GM18868 (cell line): ENCODE measurements at regions not wholly inside any gene's neighbourhood (a gene's known extent, or its start where the extent isn't known, plus 50 kb on each side); places are given as distances from the start of the nearest gene placed in this dataset.

Source experiments
- ATAC-seq: cut with Tn5 transposase; IDR thresholded peaks from one replicate; pipeline ENCODE4 v1.9.1; 2021; ENCODE audit warnings: mild to moderate bottlenecking, moderate library complexity; ENCODE audit not compliant: unreplicated experiment

DNA sequence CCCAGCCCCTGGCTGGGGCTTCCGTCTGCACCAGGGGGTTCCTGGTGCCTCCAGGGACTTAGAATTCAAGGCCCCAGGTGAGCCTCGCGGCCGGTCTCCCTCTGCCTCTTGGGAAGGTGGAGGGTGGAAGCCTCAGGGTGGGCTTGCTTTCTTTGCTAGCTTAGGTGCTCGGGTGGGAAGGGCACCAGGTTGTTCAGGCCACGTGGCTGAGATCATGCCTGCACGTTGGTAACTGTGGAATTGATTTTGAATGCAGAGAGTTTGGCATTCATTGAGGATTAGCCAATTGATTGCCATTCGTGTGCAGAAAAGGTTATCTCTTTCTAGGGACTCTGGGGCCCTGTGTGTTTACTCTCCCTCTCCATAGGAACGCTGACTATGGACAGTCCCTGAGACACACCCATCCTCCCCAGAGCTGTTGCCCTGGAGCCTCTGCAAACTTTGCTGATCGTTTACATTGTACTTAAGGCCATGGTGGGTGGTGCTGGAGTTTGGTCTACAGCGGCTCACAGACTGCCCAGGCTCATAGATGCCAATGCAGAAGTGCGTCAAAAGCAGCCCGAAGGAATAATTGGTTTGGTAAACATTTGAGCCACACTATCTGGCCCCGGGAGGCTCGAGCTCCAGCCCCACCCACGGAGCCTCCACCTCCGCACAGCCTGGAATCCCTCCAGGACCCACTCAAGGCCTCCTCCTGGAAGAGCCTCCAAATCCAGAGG lies 1457.7 kb downstream of the BRD1 start:
- ATAC-seq = no peak

DNA sequence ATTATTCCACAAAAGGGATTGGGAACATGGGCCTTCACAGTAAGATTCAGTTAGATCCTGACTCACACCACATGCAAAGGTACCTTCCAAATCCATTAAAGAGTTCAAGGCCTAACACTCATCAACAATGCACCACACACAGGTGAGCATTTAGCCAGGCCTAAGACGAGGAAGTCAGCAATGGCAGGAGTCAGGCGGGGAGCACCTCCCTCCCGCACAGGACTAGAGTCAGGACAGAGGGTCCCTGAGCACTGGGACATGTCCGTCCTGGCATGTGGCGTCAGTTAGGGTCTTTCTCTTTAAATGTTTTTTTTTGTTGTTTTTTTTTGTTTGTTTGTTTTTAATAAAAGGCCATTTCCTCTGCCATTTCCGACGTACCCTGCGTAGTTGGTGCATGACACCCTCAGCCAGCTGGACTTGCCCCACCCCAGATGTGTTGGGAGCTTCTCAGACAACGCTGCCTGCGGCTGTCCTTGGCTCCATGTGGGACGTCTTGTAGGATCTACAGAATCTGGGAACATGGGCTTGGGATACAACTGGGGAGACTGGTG lies 1458.6 kb downstream of the BRD1 start:
- no peak for ATAC-seq

DNA sequence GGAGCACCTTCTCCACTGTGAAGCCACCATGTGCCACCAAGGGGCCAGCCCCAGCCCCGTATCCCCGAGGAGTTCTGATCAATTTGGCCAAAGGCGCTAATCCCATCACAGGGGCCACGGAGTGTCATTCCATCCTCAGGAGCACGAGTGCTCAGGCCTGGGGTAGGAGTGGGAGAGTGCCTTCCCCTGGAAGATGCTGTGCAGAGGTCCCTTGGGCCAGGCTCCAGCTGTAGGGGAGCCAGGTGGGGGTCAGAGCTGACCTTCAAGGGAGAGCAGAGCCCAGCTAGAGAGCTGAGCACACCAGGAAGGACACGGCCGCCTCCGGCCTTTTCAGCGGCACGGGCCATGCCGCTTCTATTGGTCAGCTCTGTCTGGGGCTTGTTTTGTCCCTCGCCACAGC lies 1459.9 kb downstream of the BRD1 start:
- no peak for ATAC-seq

DNA sequence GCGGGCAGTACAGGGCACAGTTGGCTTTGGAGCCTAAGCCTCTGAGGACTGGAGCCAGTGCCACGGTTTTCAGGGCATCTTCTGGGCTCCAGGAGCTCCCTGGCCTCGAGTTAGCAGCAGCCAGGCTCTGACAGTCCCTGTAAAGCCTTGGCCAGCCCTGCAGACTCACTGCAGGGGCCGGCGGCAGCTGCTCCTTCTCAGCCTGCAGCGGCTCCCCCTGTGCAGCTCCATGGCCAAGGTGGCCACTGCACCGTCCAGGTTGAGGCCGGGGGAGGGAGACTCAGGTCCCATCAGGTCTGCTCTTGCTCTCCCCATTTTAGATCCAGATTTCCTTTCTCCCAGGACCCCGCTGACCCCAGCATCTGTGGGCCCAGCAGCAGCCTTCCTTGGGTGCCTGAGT lies 1461.1 kb downstream of the BRD1 start:
- no peak for ATAC-seq

DNA sequence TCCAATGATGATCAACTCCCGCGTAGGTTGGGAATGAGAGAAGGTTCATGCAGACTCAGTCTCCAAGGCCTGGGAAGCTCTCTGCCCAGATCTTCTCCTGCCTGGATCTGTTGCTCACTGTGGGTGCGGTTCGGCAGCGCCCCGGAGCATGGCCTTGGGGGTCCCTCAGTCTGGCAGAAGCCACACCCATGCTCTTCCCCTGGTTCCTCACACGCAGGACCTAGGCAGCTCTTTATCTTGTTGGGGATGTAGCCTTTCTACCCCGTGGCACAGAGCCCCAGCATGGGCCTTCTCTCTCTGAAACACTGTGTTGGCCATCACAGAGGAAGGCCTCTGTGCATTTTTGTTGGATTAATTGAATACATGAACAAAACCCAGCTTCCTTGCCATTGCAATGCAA lies 1461.6 kb downstream of the BRD1 start:
- ATAC-seq = no peak

DNA sequence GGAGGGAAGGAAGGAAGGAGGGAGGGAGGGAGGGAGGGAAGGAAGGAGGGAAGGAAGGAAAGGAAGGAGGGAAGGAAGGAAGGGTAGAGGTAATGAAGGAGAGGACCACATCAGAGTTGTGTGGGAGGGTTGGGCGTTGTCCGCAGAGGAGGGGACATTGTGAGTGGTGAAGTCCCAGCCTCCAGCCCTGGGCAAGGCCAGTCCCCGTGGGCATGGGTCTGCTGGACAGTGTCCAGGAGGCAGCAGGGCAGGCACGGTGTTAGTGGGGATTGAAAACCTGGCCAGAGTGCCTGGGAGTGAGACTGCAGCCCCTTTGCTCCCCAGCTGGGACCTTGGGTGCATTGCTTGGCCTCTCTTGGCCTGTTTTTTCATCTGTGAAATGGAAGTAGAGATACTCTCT lies 1462.3 kb downstream of the BRD1 start:
- no peak for ATAC-seq

DNA sequence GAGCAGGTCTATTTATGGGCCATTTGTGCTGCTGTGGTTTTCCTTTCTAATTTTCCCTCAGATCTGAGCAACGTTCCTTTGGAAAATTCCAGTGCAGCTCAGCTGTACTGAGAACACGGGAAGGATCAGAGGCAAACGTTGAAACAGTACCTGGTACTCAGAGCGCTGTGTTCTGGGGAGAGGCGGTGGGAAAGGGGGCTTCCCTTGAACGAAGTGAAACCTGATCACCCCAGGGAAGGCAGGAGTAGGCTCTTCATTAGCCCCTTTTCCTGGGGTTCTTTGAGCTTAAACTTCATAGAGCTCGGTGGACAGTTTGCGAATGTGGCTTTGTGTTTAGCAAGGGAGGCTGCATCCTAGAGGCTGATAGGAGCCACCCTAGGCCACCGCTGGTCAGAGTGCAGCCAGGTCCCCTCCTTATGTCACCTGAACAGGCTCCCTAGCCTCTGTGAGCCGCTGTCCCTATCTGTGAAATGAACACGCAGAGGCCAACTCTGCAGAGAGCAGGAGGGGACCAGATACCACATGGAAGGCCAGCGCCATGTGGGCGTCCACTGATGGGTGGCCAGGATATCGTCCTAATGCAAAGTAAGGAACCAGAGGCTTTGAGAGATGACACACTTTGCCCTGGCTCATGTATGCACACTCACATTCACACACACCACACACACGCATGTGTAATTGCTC lies 1464.8 kb downstream of the BRD1 start:
- no peak for ATAC-seq

DNA sequence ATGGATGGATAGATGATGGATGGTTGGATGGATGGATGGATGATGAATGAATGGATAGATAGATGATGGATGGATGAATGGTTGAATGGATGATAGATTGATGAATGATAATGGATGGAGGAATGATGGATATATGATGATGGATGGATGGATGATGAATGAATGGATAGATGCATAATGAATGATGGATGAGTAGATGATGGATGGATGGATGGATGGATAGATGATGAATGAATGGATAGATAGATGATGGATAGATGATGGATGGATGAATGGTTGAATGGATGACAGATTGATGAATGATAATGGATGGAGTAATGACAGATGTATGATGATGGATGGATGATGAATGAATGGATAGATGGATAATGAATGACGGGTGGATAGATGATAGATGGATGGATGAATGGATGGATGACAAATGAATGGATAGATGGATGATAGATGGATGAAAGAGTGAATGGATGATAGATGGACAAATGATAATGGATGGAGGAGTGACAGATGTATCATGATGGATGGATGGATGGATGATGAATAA lies 1466.5 kb downstream of the BRD1 start:
- no peak for ATAC-seq

DNA sequence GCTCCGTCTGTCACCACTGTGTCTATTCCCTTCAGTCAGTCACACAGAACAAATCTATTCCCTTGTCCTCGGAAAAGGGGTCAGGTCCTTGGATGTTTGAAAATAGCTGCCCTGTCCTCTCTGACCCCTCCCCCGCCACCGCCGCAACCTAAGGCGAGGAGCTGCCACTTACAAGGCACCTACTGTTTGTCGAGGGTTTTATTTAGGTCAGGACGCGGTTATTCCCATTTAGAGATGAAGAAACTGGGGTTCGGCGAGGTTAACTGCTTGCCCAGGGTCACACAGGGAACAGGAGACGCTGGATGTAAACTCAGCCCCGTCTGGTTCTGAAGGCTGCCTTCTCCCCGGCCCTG lies 1468.1 kb downstream of the BRD1 start:
- ATAC-seq = no peak

DNA sequence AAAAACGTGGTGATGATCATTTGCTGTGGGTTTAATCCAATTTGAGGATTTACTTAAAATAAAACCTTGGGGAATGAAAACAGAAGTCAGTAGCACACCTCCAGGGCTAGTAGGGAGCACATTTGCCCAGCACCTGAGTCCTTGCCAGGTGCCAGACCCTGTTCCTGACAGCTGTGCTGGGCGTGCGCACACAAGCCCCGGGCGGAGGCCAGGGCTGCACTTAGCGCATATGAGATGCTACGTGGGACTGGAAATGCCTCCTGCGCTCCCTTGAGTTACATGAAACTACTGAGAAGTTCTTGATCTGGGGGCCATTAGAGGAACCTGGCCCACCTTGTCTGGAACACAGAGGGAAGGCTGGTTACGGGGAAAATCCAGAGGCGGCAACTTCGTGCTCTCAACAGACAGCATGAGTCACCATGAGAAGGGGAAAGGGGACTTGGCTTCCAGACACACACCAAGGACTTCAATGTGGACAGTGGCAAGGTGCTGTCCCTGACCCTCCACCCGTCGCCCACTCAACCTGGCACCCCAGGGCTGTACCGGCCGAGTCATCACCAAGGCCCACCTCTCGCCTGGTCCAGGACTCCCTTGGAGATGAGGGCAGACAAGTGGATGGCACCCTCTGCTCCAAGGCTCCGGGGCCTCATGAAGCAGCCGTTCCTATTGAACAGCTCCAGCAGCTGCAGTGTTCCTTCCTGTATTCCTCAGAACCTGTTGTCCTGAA lies 1468.6 kb downstream of the BRD1 start:
- ATAC-seq = no peak

DNA sequence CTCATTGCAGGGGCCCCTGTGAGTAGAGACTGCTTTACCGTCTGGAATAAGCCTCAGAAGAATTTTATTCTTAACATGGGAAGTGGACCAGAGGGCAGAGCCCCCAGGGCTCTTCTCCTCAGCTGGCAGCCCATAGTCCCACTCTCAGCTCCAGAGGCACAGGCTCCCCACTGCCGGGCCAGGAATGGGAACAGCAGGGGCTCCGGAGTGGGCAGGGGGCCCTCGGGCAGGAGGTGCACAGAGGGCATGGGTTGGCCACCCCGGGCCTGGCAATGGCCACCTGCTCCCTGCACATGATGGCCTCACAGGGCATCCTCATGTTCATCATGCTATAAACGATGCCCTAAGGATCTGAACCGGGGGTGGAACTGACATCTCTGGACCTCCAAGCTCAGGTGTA lies 1469.7 kb downstream of the BRD1 start:
- no peak for ATAC-seq

DNA sequence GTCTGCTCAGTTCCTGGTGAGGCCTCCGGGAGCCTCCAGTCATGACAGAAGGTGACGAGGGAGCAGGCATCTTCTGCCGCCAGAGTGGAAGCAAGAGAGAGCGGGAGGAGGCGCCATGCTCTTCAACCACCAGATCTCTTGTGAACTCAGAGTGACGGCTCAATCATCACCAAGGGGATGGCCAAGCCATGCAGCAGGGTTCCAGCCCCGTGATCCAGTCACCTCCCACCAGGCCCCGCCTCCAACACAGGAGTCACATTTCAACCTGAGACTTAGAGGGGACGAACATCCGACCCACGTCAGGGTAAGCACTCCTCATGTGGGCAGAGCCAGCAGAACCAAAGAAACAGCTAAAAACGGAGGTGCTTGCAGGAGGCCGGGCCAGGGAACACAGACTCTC lies 1470.5 kb downstream of the BRD1 start:
- no peak for ATAC-seq

DNA sequence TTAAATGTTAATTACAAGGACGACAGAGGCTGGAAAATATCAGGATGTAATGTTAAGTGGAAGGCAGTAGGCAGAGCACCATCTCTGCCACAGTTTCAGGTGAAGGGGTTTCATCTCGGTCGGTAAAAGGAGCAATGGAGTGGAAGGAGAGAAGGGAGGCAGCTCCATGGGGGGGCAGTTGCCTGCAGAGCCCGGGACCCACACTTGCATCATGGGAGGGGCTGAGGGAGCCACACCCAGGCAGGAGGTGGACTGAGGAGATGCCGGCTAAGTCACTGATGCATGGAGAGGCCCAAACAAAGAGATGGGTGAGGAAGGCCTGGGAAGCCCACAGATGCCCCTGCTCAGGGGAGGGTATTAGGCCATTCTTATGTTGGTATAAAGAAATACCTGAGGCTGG lies 1470.9 kb downstream of the BRD1 start:
- ATAC-seq = no peak

DNA sequence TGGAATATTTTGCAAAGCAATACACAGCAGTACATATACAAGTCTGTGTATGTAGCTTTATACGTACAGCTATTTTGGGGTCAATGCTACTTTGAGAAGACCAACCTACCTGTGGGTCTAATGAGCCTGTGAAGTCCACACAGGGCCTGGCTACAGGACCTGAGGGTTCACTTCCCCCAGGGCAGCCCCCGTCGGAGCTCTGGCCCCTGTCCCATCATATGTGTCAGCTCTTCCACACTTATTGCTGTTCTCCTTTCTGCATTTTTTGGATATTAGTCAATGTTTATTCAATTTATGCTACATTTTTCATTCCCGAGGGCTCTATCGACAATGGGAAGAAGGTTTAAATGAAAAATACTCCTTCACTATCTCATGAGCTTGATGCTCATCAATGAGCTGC lies 1473.6 kb downstream of the BRD1 start:
- ATAC-seq = no peak

DNA sequence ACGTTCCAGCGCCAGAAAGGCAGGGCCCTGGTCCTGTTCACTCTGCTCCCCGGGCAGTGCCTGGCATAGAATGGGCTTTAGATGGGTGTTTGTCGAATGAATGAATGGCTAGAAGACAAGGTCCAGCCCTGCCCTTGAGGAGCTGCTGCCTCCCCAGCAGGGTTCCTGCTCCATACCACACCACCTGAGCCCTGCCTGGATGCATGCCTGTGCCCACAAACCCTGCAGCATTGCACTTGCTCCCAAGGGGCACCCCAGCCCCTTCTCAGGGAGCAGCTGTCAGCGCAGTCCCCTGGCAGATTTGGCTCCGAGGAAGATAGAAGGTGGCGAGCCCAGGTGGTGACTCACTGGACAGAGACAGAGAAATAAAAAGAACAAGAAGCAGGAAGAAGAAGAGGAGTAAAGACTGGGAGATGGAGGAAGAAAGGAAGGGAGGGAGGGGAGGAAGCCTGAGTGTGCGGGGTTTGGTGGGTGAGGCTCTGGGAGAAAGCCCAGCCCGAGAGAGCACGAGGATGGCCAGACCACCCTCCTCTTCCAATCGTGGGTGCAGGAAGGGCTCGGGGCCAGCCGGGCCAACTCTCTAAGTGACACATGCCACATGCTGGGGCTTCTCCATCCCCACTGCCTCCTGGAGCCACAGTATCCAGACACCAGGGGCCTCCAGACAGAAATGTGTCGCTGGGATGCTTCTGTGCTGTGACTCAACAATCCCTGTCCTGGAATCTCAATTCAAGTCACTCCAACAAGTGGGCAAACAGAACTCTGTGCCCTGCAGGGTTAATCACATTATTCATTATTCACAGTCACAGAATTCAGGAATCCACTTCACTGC lies 1474.3 kb downstream of the BRD1 start:
- no peak for ATAC-seq

DNA sequence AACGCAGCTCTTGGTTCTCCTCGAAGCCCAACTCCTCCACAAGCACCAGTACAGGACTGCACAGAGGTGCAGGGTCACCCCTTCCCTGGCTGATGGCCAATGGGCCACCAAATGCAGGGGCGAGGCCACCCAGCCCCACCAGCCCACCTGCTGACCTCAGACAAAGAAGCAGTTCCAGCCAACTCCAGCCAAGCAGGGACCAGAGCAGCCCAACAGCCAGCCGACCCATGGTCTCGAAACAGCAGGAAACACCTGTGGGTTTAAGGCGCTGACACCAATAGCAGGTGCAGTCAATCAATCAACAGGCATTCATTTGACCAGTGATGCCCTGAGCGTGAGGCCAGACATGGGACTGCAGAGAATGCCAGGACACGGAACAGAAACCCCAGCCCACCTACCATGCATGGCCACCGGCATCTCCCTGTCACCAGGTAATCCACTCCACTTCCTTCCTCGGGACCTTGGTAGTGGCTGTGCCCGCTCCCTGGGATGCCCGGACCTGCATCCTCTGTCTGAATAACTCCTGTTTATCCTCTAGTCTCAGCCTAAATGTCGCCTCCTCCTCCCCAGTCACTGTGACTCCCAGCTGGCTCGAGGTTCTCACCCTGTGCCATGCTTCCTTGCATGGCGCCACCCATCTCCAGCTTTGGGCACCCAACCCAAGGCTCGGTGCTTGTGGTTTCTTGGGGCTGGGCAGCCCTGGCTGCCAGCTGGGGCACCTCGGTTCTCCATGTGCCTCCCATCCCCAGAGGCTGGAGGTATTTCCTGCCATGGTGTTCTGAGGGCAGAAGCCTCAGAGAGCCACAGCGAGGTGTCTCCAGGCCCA lies 1475.4 kb downstream of the BRD1 start:
- ATAC-seq = no peak

DNA sequence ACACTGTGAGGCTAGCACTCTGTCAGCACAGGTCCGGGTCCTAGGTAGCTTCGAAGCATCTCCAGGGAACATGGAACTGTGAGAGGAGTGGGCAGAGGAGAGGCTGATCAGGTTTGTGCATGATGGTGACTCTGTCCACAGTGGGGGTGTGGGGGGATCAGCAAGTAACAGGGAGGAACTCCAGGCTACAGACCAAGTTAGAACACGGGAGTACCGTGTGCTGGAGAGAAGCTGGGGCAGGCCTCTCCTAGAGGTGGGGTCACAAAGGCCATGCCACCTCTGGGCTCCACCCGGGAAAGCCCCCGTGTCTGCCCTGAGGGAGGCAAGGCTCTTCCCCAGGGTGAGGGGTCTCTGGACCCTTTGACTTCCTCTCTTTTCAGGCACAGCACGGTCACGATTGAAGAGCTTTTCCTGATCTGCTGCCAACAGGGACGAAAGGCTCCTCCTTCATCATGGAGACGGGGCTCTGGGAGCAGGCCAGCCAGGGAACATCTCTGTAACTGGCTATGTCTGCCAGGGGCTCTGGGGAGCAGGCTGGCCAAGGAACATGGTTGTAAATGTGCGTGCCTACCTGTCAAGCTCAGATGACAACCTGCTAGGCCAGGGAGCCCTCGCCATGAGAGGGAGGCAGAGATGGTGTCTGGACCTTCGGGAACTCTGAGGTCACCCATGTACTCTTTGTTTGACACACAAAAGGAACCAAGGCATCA lies 1476.1 kb downstream of the BRD1 start:
- no peak for ATAC-seq

DNA sequence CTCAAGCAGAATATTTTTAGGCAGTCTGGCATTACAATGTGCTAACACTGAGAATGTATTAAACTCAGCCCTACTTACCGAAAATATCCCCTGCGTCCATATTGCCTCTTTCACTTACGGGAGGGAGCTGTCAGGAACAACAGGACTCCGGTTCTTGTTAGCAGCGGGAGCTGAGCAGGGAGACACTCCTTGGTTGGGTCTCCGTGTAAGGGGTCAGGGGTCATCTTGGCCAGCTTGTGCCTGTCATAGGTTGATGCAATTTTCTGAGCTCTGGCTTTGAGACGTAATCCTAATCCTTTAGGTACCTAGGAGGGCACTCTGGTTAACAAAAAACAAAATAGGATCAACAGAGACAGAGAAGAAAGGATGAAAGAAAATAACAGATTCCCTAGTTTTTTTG lies 1477.2 kb downstream of the BRD1 start:
- no peak for ATAC-seq

DNA sequence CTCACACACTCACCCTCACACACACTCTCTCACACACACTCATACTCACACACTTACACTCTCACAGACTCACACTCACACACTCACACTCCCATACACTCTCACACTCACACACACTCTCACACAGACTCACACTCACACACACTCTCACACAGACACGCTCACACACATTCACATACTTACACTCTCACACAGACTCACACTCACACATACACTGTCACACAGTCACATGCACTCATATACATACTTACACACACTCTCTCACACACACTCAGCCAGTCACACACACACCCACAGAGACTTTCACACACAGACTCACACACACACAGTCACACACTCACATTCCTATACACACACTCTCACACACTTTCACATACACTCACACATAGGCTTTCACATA lies 1478.8 kb downstream of the BRD1 start:
- no peak for ATAC-seq
